NB4 (cell line): ENCODE measurements at regions not wholly inside any gene's neighbourhood (a gene's known extent, or its start where the extent isn't known, plus 50 kb on each side); places are given as distances from the start of the nearest gene placed in this dataset.

Source experiments
- DNase-seq: peaks from one replicate; pipeline ENCODE4 v3.0.0; 2010; ENCODE audit warnings: low read depth
- H3K4me3 ChIP-seq: one replicate; pipeline ENCODE4 v1.5.1; 2011; ENCODE audit warnings: mild to moderate bottlenecking, low read depth, low read length, moderate library complexity
- MAX ChIP-seq: IDR thresholded peaks from 2 replicates; pipeline ENCODE4 v1.6.1; 2011; ENCODE audit warnings: low read depth, low read length
- MYC ChIP-seq: IDR thresholded peaks from 2 replicates; pipeline ENCODE4 v1.6.1; 2011; ENCODE audit warnings: low read depth, low read length
- POLR2A ChIP-seq: IDR thresholded peaks from 2 replicates; pipeline ENCODE4 v1.6.1; 2011; ENCODE audit warnings: mild to moderate bottlenecking; ENCODE audit not compliant: insufficient read length; ENCODE audit errors: extremely low read depth
- TF ChIP-seq, protein P1 (sequence below): IDR thresholded peaks from one replicate; pipeline ENCODE4 v1.5.1; 2012; ENCODE audit warnings: low read depth, low read length

DNA sequence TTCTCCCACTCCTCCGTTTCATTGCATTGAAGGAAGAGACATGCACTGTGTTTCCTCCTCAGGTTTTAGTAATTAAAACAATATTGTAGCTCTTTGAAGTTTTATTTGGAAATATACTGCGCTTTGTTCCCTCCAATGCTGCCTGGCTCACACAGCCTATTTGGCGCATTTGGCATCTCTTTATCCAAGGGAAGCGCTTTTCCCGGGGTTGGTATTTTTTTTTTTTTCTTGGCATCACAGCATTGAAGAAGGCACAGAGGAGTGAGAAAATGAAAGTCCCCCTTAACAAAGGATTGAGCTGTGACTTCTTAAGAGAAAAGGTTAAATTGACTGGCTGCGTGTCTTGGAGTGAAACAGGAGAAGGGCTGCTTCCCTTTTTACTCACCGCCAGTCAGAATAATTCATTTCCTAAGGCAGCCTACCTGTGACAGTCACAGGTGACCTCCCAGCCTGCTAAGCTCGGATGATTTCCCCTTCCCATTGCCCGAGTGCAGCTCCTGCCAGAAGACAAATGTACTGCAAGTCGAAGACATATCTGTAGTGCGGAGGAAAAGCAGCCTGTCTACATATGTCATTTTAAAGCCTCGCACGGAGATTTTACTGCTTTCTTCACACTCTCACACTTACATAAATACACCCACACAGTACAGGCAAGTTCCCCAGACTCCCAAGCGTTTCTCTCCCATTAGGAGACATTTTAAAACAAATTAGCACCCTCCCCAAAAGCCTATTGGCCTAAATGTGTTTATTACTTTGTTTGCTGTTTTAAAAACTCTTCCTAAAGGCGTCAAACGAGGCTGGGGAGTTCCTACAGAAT lies 665.5 kb upstream of the ZNF608 start:
- TF ChIP-seq POLR2A (no peak), MAX (no peak), MYC (no peak)
- TF ChIP-seq, protein P1, sequence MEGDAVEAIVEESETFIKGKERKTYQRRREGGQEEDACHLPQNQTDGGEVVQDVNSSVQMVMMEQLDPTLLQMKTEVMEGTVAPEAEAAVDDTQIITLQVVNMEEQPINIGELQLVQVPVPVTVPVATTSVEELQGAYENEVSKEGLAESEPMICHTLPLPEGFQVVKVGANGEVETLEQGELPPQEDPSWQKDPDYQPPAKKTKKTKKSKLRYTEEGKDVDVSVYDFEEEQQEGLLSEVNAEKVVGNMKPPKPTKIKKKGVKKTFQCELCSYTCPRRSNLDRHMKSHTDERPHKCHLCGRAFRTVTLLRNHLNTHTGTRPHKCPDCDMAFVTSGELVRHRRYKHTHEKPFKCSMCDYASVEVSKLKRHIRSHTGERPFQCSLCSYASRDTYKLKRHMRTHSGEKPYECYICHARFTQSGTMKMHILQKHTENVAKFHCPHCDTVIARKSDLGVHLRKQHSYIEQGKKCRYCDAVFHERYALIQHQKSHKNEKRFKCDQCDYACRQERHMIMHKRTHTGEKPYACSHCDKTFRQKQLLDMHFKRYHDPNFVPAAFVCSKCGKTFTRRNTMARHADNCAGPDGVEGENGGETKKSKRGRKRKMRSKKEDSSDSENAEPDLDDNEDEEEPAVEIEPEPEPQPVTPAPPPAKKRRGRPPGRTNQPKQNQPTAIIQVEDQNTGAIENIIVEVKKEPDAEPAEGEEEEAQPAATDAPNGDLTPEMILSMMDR = no peak
- DNase-seq = no peak
- H3K4me3 ChIP-seq = no peak overlapping the region

- TF ChIP-seq MYC (no peak), POLR2A (no peak), MAX (no peak)
- TF ChIP-seq, protein P1 = no peak
- no peak for DNase-seq
- no peak overlapping the region for H3K4me3 ChIP-seq
Measured at GRCh38 chr5:125412561-125413495, 666.4 kb upstream of the ZNF608 start.

- H3K4me3 ChIP-seq = no peak overlapping the region
- no peak for DNase-seq
- TF ChIP-seq, protein P1 = no peak
- TF ChIP-seq POLR2A (no peak), MYC (no peak), MAX (no peak)
Measured at GRCh38 chr5:125413496-125414274, 667.2 kb upstream of the ZNF608 start.

- TF ChIP-seq, protein P1 = no peak
- no peak for TF ChIP-seq MYC
- no peak for TF ChIP-seq MAX
- no peak for TF ChIP-seq POLR2A
- H3K4me3 ChIP-seq = no peak overlapping the region
- DNase-seq = no peak
Measured at GRCh38 chr5:125415126-125415525, 668.7 kb upstream of the ZNF608 start.

- TF ChIP-seq POLR2A = no peak
- no peak for TF ChIP-seq MYC
- TF ChIP-seq MAX = no peak
- TF ChIP-seq, protein P1 = no peak
- H3K4me3 ChIP-seq = no peak overlapping the region
- DNase-seq = no peak
Measured at GRCh38 chr5:125416055-125416454, 669.6 kb upstream of the ZNF608 start.
